H1 (cell line): ENCODE measurements at regions not wholly inside any gene's neighbourhood (a gene's known extent, or its start where the extent isn't known, plus 50 kb on each side); places are given as distances from the start of the nearest gene placed in this dataset.
"Not testable (repeated sequence)": the region's sequence is repeated elsewhere in the genome, so short reads cannot be mapped to it uniquely, and the experiment has no call there.

Source experiments
- CTCF ChIA-PET: fragments of 300-600 bp; sonication (Branson Sonifier 250); formaldehyde crosslinking; loops from one replicate; lab custom pipeline; 2021; ENCODE audit not compliant: partially characterized antibody; lab: Charles Lee
- POLR2A ChIA-PET: fragments of 300-600 bp; sonication (Branson Sonifier 250); formaldehyde crosslinking; loops from one replicate; lab custom pipeline; 2021; ENCODE audit warnings: inconsistent platforms; ENCODE audit not compliant: partially characterized antibody; lab: Charles Lee
- DNase-seq, 2 experiments: peaks; one replicate each; pipeline versions ENCODE4 v3.0.0 to v3.0.0-alpha.2; 2010 to 2022; ENCODE audit warnings: low spot score in 2 of 2, low read depth in 1 of 2, mixed read lengths in 1 of 2
- FAIRE-seq: peaks from 2 replicates; lab custom pipeline; 2011; peaks lifted over from hg19 to GRCh38; lab: Jason Lieb, UNC
- H2AFZ ChIP-seq: 2 replicates; pipeline ENCODE4 v1.8.1; 2012; ENCODE audit warnings: low read length, inconsistent platforms
- H2AK5ac ChIP-seq: 2 replicates; pipeline ENCODE4 v1.6.1; 2013; ENCODE audit warnings: low read depth, low read length
- H2BK120ac ChIP-seq: replicated peaks from 2 replicates; pipeline ENCODE3; 2013; ENCODE audit warnings: low read depth, low read length, inconsistent platforms
- H2BK12ac ChIP-seq: 2 replicates; pipeline ENCODE4 v1.6.1; 2013; ENCODE audit warnings: low read depth, low read length
- H2BK15ac ChIP-seq: 2 replicates; pipeline ENCODE4 v1.6.1; 2013; ENCODE audit warnings: low read length
- H2BK20ac ChIP-seq: 2 replicates; pipeline ENCODE4 v1.6.1; 2013; ENCODE audit warnings: low read length
- H2BK5ac ChIP-seq: 2 replicates; pipeline ENCODE4 v1.6.1; 2013; ENCODE audit warnings: low read depth, low read length
- H3K14ac ChIP-seq: 2 replicates; pipeline ENCODE4 v1.6.1; 2013; ENCODE audit warnings: inconsistent platforms; ENCODE audit not compliant: insufficient read length
- H3K18ac ChIP-seq: 2 replicates; pipeline ENCODE4 v1.6.1; 2013; ENCODE audit warnings: low read length; ENCODE audit errors: extremely low read depth
- H3K23ac ChIP-seq: 2 replicates; pipeline ENCODE4 v1.6.1; 2013; ENCODE audit warnings: inconsistent platforms; ENCODE audit not compliant: insufficient read length
- H3K23me2 ChIP-seq: 2 replicates; pipeline ENCODE4 v1.6.1; 2013; ENCODE audit warnings: low read depth, low read length
- H3K27ac ChIP-seq: 2 replicates; pipeline ENCODE4 v1.6.1; 2011; ENCODE audit warnings: low read depth, low read length, inconsistent platforms
- H3K27me3 ChIP-seq, 4 experiments: replicated peaks in 1 of 4; 1 replicate in 1 of 4; 2 replicates in 3 of 4; pipeline versions ENCODE4 v1.6.1 to v1.8.1; 2011 to 2013; ENCODE audit warnings: low read length in 3 of 4, mild to moderate bottlenecking in 3 of 4, inconsistent platforms in 2 of 4, mixed read lengths in 2 of 4, moderate library complexity in 1 of 4; ENCODE audit not compliant: control insufficient read depth in 3 of 4, insufficient read depth in 3 of 4; ENCODE audit errors: extremely low read depth in 1 of 4
- H3K36me3 ChIP-seq, 4 experiments: 2 replicates each; pipeline versions ENCODE4 v1.6.1 to v1.8.1; 2011 to 2013; ENCODE audit warnings: mild to moderate bottlenecking in 4 of 4, low read length in 3 of 4, moderate library complexity in 2 of 4, control low read depth in 1 of 4, inconsistent platforms in 1 of 4; ENCODE audit not compliant: insufficient read depth in 4 of 4, control insufficient read depth in 2 of 4
- H3K4ac ChIP-seq: replicated peaks from 2 replicates; pipeline ENCODE3; 2013; ENCODE audit warnings: low read length, low read depth, mixed read lengths, inconsistent platforms; ENCODE audit not compliant: insufficient read length
- H3K4me1 ChIP-seq, 4 experiments: replicated peaks in 1 of 4; 1 replicate in 1 of 4; 2 replicates in 3 of 4; pipeline versions ENCODE4 v1.6.1 to v1.8.1; 2011 to 2013; ENCODE audit warnings: low read length in 3 of 4, inconsistent platforms in 2 of 4, mixed read lengths in 1 of 4; ENCODE audit not compliant: insufficient read depth in 4 of 4, control insufficient read depth in 3 of 4
- H3K4me2 ChIP-seq, 2 experiments: 2 replicates each; pipeline versions ENCODE4 v1.6.1 to v1.8.1; 2011 to 2013; ENCODE audit warnings: low read depth in 2 of 2, low read length in 2 of 2, control low read depth in 1 of 2, inconsistent platforms in 1 of 2, mild to moderate bottlenecking in 1 of 2; ENCODE audit not compliant: insufficient read depth in 1 of 2
- H3K4me3 ChIP-seq, 4 experiments: fragments of 200-600, 300-600 bp in 1 of 4; sonication (generic), shearing (Covaris generic), sonication (Bioruptor Twin) in 1 of 4; 2 replicates each; pipeline versions ENCODE4 v1.5.1 to v1.8.1; 2011 to 2016; ENCODE audit warnings: low read length in 4 of 4, low read depth in 3 of 4, control low read depth in 2 of 4, inconsistent platforms in 2 of 4, mild to moderate bottlenecking in 2 of 4, mixed read lengths in 1 of 4, moderate library complexity in 1 of 4; ENCODE audit not compliant: insufficient read depth in 2 of 4; ENCODE audit errors: extremely low read depth in 1 of 4
- H3K56ac ChIP-seq: replicated peaks from 2 replicates; pipeline ENCODE3; 2013; ENCODE audit warnings: low read depth, mild to moderate bottlenecking, mixed read lengths, low read length, inconsistent platforms; ENCODE audit not compliant: insufficient read length
- H3K79me1 ChIP-seq: 2 replicates; pipeline ENCODE4 v1.6.1; 2013; ENCODE audit warnings: low read depth, low read length, control low read depth
- H3K79me2 ChIP-seq, 2 experiments: 2 replicates each; pipeline versions ENCODE4 v1.6.1 to v1.8.1; 2012 to 2013; ENCODE audit warnings: low read length in 2 of 2, mild to moderate bottlenecking in 2 of 2, inconsistent platforms in 1 of 2; ENCODE audit not compliant: insufficient read depth in 2 of 2, control insufficient read depth in 1 of 2
- H3K9ac ChIP-seq, 4 experiments: replicated peaks in 1 of 4; 1 replicate in 1 of 4; 2 replicates in 3 of 4; pipeline versions ENCODE4 v1.6.1 to v1.8.1; 2011 to 2013; ENCODE audit warnings: low read depth in 3 of 4, low read length in 3 of 4, control low read depth in 2 of 4, mild to moderate bottlenecking in 2 of 4, moderate library complexity in 2 of 4, inconsistent platforms in 1 of 4; ENCODE audit errors: extremely low read depth in 1 of 4
- H3K9me3 ChIP-seq, 2 experiments: 2 replicates each; pipeline versions ENCODE4 v1.6.1 to v1.8.1; 2012 to 2013; ENCODE audit warnings: mild to moderate bottlenecking in 2 of 2, moderate library complexity in 2 of 2, control low read depth in 1 of 2, inconsistent platforms in 1 of 2, low read depth in 1 of 2, low read length in 1 of 2, mixed read lengths in 1 of 2; ENCODE audit not compliant: insufficient read depth in 2 of 2
- H4K20me1 ChIP-seq, 2 experiments: replicated peaks in 1 of 2; 2 replicates each; pipeline versions ENCODE3 to v1.8.1; 2011 to 2013; ENCODE audit warnings: inconsistent platforms in 2 of 2, low read length in 2 of 2, mild to moderate bottlenecking in 1 of 2; ENCODE audit not compliant: insufficient read depth in 2 of 2, control insufficient read depth in 1 of 2
- H4K5ac ChIP-seq: 2 replicates; pipeline ENCODE4 v1.6.1; 2013; ENCODE audit warnings: low read length, low read depth, mixed read lengths, inconsistent platforms; ENCODE audit not compliant: insufficient read length
- H4K8ac ChIP-seq: 2 replicates; pipeline ENCODE4 v1.8.0; 2013; ENCODE audit warnings: mild to moderate bottlenecking, moderate library complexity, low read length, inconsistent platforms; ENCODE audit not compliant: insufficient read depth; ENCODE audit errors: extremely low read depth
- H4K91ac ChIP-seq: replicated peaks from 2 replicates; pipeline ENCODE3; 2013; ENCODE audit warnings: low read length, mixed read lengths, inconsistent platforms; ENCODE audit not compliant: insufficient read length
- GABPA ChIP-seq: IDR thresholded peaks from 2 replicates; pipeline ENCODE4 v1.6.1; 2011; ENCODE audit warnings: mild to moderate bottlenecking, low read length, moderate library complexity, borderline replicate concordance; ENCODE audit not compliant: insufficient read depth
- PHF8 ChIP-seq: fragments of 200-600 bp; sonication (generic); conservative IDR thresholded peaks from 2 replicates; pipeline ENCODE4 v1.7.1; 2012; ENCODE audit warnings: low read depth, mild to moderate bottlenecking, inconsistent platforms, low read length, moderate library complexity
- SAP30 ChIP-seq: fragments of 300-600 bp; sonication (generic); IDR thresholded peaks from 2 replicates; pipeline ENCODE4 v1.7.1; 2012; ENCODE audit warnings: low read length, moderate library complexity, mild to moderate bottlenecking, inconsistent platforms; ENCODE audit not compliant: insufficient read depth, insufficient replicate concordance
- WGBS, 2 experiments: shearing (Covaris generic) in 1 of 2; methylation state at CpG; one replicate each; pipeline versions ENCODE4 v1.1.6 to v1.1.7; 2013 to 2015; ENCODE audit warnings: low lambda C conversion rate in 2 of 2, mixed read lengths in 2 of 2, inconsistent platforms in 1 of 2, low coverage in 1 of 2, missing lambda C conversion rate in 1 of 2; ENCODE audit not compliant: insufficient replicate concordance in 2 of 2, insufficient coverage in 1 of 2, insufficient read length in 1 of 2; ENCODE audit errors: extremely low coverage in 1 of 2, missing lambda C conversion rate in 1 of 2; 5-methylcytosine and 5-hydroxymethylcytosine counted together

DNA sequence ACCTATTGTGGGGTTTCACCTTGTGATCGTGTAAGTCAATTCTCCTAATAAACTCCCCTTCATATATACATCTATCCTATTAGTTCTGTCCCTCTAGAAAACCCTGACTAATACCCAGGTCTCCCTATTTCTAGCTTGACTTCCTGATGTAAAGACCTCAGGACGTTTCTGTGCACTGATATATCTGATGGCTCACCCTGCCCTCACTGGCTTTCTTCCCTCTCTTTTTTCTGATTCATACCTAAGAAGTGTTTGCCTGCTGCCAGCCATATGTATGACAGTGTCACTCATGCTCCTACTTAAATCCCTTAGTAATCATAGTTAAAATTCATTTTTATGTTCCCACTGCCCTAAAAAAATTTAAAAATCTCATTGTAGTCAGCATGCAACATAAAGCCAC lies 124.8 kb upstream of the CCNG1 start (continued):
- TF ChIP-seq GABPA (no peak), SAP30 (no peak), PHF8 (no peak)

GRCh38 chr5:163313049-163313448 lies 124.3 kb upstream of the CCNG1 start:
- H2BK15ac ChIP-seq, H2AFZ ChIP-seq, H3K9me3 ChIP-seq, H3K27ac ChIP-seq, H3K23me2 ChIP-seq, H4K91ac ChIP-seq, H4K20me1 ChIP-seq, H2AK5ac ChIP-seq, H2BK5ac ChIP-seq, CTCF ChIA-PET, H3K23ac ChIP-seq, H3K4me1 ChIP-seq, H4K8ac ChIP-seq, POLR2A ChIA-PET, H3K4me2 ChIP-seq, H2BK20ac ChIP-seq, H4K5ac ChIP-seq, H3K27me3 ChIP-seq, H2BK120ac ChIP-seq, H3K36me3 ChIP-seq, H2BK12ac ChIP-seq, H3K79me1 ChIP-seq, H3K9ac ChIP-seq, H3K4ac ChIP-seq, DNase-seq, FAIRE-seq, H3K18ac ChIP-seq, H3K4me3 ChIP-seq, H3K14ac ChIP-seq, H3K79me2 ChIP-seq, H3K56ac ChIP-seq: not testable (repeated sequence)
- WGBS, 2 experiments, result 65% methylated on average over 7 of the region's 7 CpGs; no CpG with 5 or more reads in 1 of the 2 experiments
